Activated naive CD4-positive, alpha-beta T cell treated with anti-CD3 and anti-CD28 coated beads, Interleukin-2, amount 50 U/mL, for 72 hours (primary cell): ENCODE measurements at regions not wholly inside any gene's neighbourhood (a gene's known extent, or its start where the extent isn't known, plus 50 kb on each side); places are given as distances from the start of the nearest gene placed in this dataset.

ENCODE experiments used
- ATAC-seq, 2 donors: fragments of 150-1000 bp; cut with Tn5 transposase; 2 replicates each; pipeline ENCODE4 v1.10.0; 2021; ENCODE audit warnings: mild to moderate bottlenecking in 2 of 2, moderate library complexity in 2 of 2
- DNase-seq, 2 donors: peaks; one replicate each; pipeline ENCODE4 v3.0.0; 2021 to 2022; ENCODE audit warnings: low spot score in 2 of 2
- H3K27ac Mint-ChIP-seq, 2 donors: one replicate each; pipeline ENCODE4 v1.8.0; 2022; ENCODE audit warnings: mild to moderate bottlenecking in 2 of 2, mixed read lengths in 2 of 2
- H3K36me3 Mint-ChIP-seq, 2 donors: one replicate each; pipeline ENCODE4 v1.8.0; 2022; ENCODE audit warnings: mixed read lengths in 2 of 2
- H3K9me3 Mint-ChIP-seq, 2 donors: one replicate each; pipeline ENCODE4 v1.8.0; 2022; ENCODE audit warnings: mixed read lengths in 2 of 2

DNA sequence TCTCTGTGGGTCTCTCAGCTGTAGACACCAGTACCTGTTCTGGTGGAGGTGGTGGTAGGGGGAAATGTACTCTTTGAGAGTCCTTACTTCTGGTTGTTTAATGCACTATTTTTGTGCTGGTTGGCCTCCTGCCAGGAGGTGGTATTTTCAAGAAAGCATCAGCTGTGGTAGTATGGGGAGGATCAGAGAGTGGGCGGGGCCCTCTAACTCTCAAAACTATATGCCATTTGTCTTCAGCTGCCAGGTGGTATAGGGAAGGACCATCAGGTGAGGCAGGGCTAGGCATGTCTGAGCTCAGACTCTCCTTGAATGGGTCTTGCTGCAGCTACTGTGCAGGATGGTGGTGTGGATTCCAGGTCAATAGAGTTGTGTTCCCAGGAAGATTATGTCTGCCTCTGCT is 1100.8 kb downstream of the CNTNAP5 start:
- no peak overlapping the region for H3K27ac Mint-ChIP-seq
- peaks cover 0 to 4% of the 10 kb centered on the region in 2 donors for H3K36me3 Mint-ChIP-seq
- H3K9me3 Mint-ChIP-seq: peaks cover 29 to 36% of the 10 kb centered on the region in 2 donors
- no peak for DNase-seq
- no peak for ATAC-seq

DNA sequence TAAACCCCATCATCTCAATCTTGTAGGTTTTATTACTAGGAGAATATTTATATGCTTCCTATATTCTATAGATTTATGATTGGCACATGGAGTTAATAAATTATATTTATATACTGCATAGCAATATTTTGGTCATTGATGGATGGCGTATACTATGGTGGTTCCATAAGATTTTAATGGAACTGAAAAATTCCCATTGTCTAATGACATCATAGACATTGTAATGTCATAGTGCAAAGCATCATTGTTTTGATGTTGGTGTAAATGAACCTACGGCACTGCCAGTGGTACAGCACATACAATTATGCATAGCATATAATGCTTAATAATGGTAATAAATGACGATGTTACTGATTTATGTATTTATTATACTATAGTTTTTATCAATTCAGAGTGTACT is 1135.9 kb downstream of the CNTNAP5 start:
- DNase-seq (no peak), ATAC-seq (no peak)
- Mint-ChIP-seq H3K36me3 (peaks cover 0 to 9% of the 10 kb centered on the region in 2 donors), H3K27ac (no peak overlapping the region), H3K9me3 (peaks cover 18 to 27% of the 10 kb centered on the region in 2 donors)

DNA sequence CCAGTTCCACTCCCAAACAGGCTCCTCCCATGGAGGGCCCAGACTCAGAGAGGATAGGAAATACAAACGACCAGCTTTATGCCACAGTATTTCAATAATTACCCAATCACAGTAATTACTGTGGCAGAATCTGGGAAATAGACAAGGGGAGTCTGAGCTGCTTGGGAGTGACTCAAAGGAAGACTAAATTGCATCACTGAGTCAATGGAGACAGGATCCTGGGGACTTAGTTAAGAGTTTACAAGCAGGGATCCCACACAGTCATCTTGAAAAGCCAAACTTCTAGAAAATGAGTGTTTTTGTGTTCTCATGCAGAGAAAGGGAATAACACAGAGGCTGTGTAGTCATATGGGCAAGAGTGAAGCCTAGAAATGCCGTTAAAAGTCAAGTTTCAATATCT is 1142.1 kb downstream of the CNTNAP5 start:
- peaks cover 23 to 31% of the 10 kb centered on the region in 2 donors for H3K9me3 Mint-ChIP-seq
- ATAC-seq (no peak), DNase-seq (no peak)
- H3K36me3 Mint-ChIP-seq: peaks cover 0 to 4% of the 10 kb centered on the region in 2 donors
- no peak overlapping the region for H3K27ac Mint-ChIP-seq

DNA sequence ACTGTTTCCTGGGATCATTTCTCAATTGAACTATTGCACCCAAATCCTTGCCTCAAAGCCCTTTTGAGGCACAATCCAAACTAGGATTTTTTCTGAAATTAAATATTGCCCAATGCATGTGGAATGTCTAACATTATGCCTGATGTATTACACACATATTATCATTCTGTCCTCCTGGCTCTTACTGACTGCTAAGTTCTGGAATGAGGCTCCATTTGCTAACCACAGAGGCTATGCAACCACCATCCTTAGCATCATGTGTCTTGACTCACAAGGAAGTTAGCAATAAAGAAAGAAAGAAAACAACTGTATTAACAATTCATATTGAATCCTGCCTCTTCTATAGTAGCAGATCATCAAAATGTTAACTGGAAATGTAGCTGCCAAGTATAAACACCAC is 1142.7 kb downstream of the CNTNAP5 start:
- ATAC-seq: no peak
- DNase-seq: no peak
- no peaks in the 10 kb centered on the region for H3K36me3 Mint-ChIP-seq
- peaks cover 17 to 27% of the 10 kb centered on the region in 2 donors for H3K9me3 Mint-ChIP-seq
- H3K27ac Mint-ChIP-seq: no peak overlapping the region

DNA sequence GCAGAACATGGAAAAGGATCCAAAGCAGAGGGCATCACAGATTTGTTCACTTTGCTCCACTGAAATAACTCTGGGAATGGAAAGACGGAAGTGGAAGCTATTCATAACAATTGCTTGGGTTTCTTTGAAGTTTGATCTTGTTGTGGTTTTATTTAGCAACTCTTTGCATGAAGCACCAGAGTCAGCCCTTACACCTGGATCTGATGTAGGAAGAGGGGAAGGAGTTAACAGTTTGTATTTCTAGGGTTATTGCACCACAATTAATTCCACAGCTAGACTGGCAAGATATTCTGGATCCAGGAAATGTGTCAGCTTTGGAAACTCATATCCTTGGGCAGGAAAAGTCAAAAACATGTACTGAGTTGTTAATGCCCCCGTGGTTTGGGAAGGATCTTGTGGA is 1143.4 kb downstream of the CNTNAP5 start:
- no peak overlapping the region for H3K27ac Mint-ChIP-seq
- no peaks in the 10 kb centered on the region for H3K36me3 Mint-ChIP-seq
- ATAC-seq (no peak), DNase-seq (no peak)
- H3K9me3 Mint-ChIP-seq: peaks cover 21 to 25% of the 10 kb centered on the region in 2 donors

DNA sequence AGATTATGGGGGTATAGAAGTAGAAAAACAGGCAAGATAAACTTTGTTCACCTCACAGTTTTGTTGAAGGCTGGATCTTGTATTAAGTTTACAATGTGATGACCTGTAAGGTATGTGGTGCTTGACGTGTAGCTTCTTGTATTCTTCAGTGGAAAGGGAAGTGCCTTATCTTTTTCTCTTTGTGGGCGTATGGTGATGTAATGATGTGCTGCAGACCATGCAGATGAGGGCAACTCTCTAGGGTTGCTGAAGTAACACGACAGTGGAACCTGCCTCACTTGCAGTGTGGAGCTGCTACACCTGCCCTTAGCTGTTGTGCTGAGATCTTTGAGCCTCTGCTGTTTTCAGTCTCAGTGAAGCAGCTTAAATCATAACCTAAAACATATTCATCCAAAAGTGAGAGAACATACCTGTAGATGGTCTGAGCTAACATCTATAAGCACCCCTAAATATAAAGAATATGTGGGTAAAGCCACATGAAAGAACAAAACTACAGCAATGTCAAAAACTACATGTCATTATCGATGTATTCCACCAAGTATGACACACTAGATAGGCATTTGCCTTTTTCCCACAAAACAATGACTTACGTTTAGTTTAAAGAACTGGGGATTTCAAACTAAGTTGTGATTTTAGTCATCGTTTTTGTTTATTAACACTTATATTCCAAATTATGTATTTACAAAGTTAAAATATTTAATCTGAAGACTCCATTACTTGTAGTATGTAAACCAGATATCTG is 1144.1 kb downstream of the CNTNAP5 start:
- ATAC-seq (no peak), DNase-seq (no peak)
- Mint-ChIP-seq H3K27ac (no peak overlapping the region), H3K36me3 (no peaks in the 10 kb centered on the region), H3K9me3 (peaks cover 24 to 28% of the 10 kb centered on the region in 2 donors)

DNA sequence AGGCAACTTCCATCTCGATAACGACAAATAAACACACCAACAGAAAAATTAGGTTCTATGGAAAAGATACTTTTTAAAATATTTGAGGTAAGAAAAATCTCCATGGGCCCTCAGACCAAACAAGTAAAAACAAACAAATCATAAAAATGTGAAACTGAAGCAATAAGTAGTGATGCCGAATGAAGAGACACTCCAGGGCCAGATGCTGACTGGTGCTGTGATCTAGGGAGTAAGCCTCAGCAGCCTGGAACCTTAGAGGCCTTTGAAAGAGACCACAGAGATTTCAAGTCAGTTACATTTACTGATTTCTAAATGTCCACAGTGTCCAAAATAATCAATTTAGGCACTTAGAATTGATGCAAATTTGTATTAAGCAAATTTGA is 1144.7 kb downstream of the CNTNAP5 start:
- H3K36me3 Mint-ChIP-seq: no peaks in the 10 kb centered on the region
- no peak overlapping the region for H3K27ac Mint-ChIP-seq
- ATAC-seq (no peak), DNase-seq (no peak)
- peaks cover 24 to 28% of the 10 kb centered on the region in 2 donors for H3K9me3 Mint-ChIP-seq

DNA sequence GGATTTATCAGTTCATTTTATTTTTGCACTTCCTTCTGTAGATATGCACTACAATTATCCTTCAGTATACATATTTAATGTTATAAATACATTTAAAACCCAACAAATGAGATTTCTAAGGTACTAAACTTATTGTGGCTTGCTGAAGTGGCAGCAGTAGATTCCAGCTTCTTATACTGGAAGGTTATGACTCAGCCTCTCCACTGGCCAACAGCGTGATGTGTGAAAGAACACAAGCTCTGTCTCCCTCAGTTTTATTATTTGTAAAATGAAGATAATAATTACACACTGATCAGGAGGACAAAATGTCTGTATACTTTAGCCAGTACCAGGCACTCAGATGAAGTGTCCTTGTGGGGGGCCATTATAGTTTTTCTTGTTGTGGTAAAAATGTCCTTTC is 1147.1 kb downstream of the CNTNAP5 start:
- no peak for ATAC-seq
- DNase-seq: no peak
- Mint-ChIP-seq H3K9me3 (peaks cover 20 to 23% of the 10 kb centered on the region in 2 donors), H3K36me3 (no peaks in the 10 kb centered on the region), H3K27ac (no peak overlapping the region)

DNA sequence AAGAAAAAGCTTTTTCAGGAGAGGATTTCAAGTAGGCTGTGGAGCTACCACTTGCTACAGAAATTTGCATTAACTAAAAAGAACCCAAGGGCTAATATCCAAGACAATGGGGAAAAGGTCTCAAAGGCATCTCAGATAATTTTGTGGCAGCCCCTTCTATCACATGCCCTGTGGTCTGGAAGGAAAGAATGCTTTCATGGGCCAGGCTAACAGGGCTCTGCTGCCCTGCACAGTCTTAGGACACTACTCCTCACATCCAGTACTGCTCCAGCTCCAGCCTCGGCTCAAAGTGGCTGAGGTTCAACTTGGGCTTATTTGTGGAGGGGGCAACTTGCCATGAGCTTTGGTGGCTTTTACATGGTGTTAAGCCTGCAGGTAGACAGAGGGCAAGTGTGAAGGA is 1150.3 kb downstream of the CNTNAP5 start:
- no peak for DNase-seq
- no peak for ATAC-seq
- Mint-ChIP-seq H3K36me3 (no peaks in the 10 kb centered on the region), H3K9me3 (peaks cover 11% of the 10 kb centered on the region in 2 donors), H3K27ac (no peak overlapping the region)

DNA sequence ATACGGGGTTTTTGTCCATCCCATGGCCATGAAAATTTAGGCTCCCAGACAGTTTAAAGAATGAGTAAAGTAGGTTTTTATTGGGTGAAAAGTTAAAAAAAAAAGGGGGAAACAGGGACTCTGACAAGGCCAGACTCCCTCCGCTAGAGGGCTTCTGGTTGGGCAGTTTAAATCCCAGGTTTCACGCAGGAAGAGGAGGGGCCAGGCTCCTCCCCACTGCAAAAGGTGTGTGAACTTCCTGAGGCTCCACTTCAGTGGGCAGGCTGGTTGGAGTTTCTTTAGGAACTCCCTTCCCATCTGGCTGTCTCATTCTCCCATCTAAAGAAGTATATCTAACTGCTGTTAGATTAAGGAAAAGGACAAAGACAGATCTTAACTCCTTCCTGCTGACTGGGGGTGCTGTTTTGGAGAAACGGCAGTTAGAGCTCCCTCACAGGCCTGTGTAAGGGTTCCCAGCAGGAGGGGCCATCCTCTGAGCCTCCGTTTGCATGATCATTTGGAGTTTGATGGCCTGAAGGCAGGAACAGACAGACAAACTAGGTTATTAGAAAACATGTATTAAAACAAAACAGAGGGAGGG is 1160.7 kb downstream of the CNTNAP5 start:
- no peaks in the 10 kb centered on the region for H3K36me3 Mint-ChIP-seq
- H3K27ac Mint-ChIP-seq: no peak overlapping the region
- peaks cover 25% of the 10 kb centered on the region in 2 donors for H3K9me3 Mint-ChIP-seq
- no peak for DNase-seq
- ATAC-seq: no peak

DNA sequence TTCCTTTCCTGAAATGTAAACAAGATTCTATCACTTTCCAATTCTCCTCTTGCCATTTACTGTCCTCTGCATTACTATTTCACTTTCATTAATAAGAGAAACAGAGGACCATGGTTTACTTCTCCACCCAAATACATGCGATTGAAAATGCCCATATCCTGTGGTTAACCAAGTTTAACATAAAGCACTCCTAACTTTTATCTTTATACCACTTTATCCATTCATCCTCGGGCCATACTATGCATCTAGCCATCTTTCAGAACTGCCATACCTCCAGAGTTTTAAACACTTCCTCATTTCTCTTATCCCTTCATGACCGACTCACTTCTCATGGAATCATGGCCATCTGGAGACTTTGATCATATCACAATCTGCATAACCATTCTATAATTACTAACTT is 1182.3 kb downstream of the CNTNAP5 start:
- Mint-ChIP-seq H3K36me3 (no peaks in the 10 kb centered on the region), H3K9me3 (peaks cover 21 to 34% of the 10 kb centered on the region in 2 donors)

DNA sequence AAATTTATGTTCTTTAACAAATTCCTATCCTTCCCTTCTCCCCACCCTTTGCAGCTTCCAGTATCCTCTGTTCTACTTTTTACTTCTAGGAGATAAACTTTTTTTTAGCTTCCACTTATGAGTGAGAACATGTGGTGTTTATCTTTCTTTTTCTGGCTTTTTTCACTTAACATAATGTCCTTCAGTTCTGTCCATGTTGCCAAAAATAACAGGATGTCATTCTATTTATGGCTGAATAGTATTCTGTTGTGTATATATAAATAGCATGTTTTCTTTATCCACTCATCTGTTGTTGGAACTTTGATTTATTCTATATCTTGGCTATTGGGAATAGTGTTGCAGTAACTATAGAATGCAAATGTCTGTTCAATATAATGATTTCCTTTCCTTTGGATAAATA is 1191.2 kb downstream of the CNTNAP5 start:
- DNase-seq (no peak), ATAC-seq (no peak)
- H3K27ac Mint-ChIP-seq: no peak overlapping the region
- H3K36me3 Mint-ChIP-seq: no peaks in the 10 kb centered on the region
- peaks cover 33 to 38% of the 10 kb centered on the region in 2 donors for H3K9me3 Mint-ChIP-seq

More for the DNA sequence above, 1182.3 kb downstream of the CNTNAP5 start:
- DNase-seq: no peak
- H3K27ac Mint-ChIP-seq: no peak overlapping the region
- ATAC-seq: no peak

DNA sequence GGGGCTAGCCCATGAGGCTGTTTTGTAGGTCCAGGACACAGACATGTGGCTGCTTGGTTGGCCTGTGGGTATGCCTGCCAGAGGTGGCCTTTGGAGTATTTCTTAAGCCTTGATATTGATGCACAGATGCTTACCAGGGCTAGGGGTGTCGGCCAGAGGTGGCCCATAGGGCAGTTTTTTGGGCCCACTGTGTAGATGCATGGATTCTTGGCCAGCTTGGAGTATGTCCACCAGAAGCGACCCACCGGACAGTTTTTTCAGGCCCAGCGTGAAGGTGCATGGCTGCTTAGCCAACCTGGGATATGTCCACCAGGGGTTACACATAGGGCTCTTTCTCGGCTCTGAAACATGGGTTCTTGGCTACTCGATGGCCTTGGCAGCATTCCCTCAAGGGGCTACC is 1199.1 kb downstream of the CNTNAP5 start:
- no peak overlapping the region for H3K27ac Mint-ChIP-seq
- ATAC-seq (no peak), DNase-seq (no peak)
- H3K36me3 Mint-ChIP-seq: peaks cover 5 to 12% of the 10 kb centered on the region in 2 donors
- H3K9me3 Mint-ChIP-seq: peaks cover 21 to 24% of the 10 kb centered on the region in 2 donors

DNA sequence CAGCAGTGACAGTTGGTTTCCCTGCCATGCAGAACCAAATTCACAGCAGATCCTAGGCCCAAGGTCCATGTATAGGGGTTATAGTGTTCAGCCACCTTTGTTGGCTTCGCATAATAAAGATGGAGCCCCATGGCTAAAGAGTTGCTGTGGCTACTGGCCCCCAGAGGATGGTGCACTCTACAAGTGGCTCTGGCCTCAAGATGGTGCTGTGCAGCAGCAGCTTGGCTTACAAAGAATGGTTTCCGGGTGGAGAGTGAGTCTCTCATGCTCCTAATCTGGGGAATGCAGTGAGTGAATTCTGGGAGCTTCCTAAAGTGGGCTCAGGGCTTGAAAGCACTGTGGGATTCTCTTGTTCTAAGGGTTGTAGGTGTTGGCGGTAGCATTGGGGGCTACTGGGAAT is 1199.7 kb downstream of the CNTNAP5 start:
- DNase-seq (no peak), ATAC-seq (no peak)
- peaks cover 18 to 20% of the 10 kb centered on the region in 2 donors for H3K9me3 Mint-ChIP-seq
- peaks cover 5 to 12% of the 10 kb centered on the region in 2 donors for H3K36me3 Mint-ChIP-seq
- H3K27ac Mint-ChIP-seq: no peak overlapping the region

DNA sequence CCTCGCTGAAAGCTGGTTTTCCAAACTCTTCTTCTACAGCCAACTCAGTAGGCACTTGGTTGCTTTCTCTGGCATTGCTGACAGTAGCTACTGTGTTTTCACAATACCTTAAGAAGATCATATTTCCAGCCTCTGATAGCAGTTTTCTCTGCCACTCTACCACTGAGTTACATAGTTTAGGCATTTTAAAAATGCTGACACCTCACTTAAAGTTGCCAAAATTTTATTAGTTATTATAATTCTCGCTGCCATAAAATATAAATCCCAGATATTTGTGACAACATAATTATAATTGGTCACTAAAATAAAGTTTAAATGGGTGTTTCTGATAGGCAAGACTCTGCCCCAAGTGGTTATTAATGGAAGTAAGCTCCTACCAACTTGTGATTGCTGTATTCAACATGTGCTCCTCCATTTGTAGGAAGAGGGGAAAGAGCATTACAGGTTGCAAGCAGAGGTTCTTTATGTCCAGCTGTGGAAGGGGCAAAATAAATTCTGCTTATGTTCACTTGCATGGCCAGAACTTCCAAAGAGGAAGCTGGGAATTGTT is 1202.8 kb downstream of the CNTNAP5 start:
- Mint-ChIP-seq H3K36me3 (peaks cover 4% of the 10 kb centered on the region in 2 donors), H3K9me3 (peaks cover 7 to 11% of the 10 kb centered on the region in 2 donors), H3K27ac (no peak overlapping the region)
- no peak for ATAC-seq
- no peak for DNase-seq

DNA sequence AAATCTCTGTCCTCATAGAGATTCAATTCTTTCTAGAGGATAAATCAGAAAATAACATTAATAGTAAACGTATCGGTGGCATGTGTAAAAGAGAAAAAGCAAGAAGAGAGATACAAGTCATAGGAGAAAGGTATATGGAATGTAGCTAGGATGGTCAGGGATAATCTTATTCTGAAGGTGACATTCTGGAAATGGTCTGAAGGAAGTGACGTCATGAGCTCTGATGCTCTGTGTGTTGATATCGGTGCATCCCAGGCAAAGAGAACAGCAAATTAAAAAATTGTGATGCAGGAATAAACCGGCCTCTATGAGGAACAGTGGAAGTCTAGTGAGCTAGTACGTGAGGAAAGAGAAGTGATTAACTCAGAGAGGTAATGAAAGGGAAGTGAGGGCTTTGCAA is 1215.8 kb downstream of the CNTNAP5 start:
- H3K36me3 Mint-ChIP-seq: no peaks in the 10 kb centered on the region
- H3K9me3 Mint-ChIP-seq: peaks cover 17 to 23% of the 10 kb centered on the region in 2 donors
- no peak for DNase-seq
- no peak for ATAC-seq
- no peak overlapping the region for H3K27ac Mint-ChIP-seq

DNA sequence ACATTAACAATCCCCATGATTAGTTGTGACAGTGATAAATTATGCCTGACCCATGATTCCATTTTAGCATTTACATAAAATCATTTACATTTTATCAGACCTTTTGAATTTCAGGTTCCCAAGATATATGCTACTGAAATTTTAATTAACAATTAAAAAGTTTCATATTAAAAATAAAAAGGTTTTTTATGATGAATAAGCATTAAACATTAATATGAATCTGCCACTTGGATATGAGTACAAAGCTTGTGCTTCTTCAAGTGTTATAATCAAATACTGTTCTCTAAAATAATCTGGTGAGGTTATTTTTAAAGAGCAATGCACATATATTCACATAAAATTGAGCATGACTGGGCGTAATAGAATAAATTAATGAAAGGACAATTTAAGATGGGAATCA is 1218.0 kb downstream of the CNTNAP5 start:
- H3K36me3 Mint-ChIP-seq: no peaks in the 10 kb centered on the region
- ATAC-seq: no peak
- H3K27ac Mint-ChIP-seq: no peak overlapping the region
- DNase-seq: no peak
- H3K9me3 Mint-ChIP-seq: peaks cover 19 to 20% of the 10 kb centered on the region in 2 donors

DNA sequence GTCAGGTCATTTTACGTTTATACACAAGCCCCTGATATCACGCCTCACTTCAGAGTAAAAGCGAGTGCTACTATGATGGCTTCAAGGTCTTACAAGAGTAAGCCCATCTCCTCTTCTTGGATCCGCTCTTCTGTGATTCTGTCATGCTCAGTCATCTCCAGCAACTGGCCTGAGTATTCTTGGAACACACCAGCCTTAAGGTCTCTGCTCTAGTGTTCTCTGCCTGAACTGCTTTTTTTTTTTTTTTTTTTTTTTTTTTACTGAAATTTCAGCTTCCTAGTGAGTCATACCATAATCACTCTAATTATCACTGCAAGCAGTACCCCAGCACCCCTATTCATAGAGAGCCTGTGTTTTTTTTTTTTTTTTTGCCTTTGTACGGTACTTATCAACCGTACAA is 1228.9 kb downstream of the CNTNAP5 start:
- Mint-ChIP-seq H3K9me3 (peaks cover 0 to 4% of the 10 kb centered on the region in 2 donors), H3K27ac (no peak overlapping the region), H3K36me3 (no peaks in the 10 kb centered on the region)
- ATAC-seq: no peak
- no peak for DNase-seq
